ENCODE measurements at regions not wholly inside any gene's neighbourhood (a gene's known extent, or its start where the extent isn't known, plus 50 kb on each side); places are given as distances from the start of the nearest gene placed in this dataset.

DNA sequence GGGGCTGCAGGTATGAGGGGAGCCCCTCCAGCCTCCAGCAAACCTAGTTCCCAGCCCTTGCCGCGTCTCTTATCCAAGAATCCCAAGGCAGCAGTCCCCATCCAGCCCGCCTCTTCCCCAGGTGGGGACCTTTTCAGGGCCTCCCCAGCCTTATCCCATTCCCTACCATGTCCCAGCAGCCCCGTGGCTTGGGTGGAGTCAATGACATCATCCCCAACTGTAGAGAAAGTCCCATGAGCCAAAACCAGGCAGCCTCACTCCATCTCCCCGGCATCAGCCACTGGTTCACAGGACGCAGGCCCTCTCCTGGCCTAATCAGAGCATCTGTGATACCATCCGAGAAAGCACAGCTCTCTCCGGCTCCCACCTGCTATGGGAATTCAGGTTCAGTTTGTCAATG, 131.0 kb downstream of the NCOR2 start:
- peak overlapping the region in 1 of 2 donors; percentile 58 for H3K27ac Mint-ChIP-seq
- no peak for DNase-seq (ENCODE audit: low spot score in 2 of 2)
- no peak for ATAC-seq
- peaks cover 0 to 5% of the 10 kb centered on the region in 2 donors for H3K9me3 Mint-ChIP-seq
- H3K36me3 Mint-ChIP-seq: peaks cover 0 to 7% of the 10 kb centered on the region in 2 donors

DNA sequence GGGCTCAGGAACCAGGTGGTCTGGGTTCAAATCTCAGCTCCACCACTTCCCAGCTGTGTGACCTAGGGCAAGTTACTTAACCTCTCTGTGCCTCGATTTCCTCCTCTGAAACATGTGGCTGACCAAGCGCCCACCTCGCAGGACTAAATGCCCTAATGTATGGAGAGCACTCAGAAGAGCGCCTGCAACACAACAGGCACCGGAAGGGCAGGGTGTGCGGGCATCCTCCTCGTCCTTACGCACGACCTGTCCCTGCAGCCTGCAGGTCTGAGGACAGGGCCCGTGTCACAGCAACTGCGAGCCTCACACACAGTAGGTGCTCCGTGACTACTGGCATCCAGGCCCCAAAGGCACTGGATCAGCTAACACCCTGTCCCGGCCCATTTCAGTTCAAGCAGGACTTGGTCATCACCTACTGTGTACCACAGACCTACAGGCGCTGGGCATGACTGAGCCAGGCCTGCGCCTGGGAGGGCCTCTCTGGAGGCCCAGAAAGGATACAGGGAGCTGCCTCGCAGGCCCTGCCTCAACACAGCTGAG, 131.5 kb downstream of the NCOR2 start:
- ATAC-seq: peak in 1 of 2 donors; percentile 11
- peak overlapping the region; percentile 58 to 80 for H3K27ac Mint-ChIP-seq

DNA sequence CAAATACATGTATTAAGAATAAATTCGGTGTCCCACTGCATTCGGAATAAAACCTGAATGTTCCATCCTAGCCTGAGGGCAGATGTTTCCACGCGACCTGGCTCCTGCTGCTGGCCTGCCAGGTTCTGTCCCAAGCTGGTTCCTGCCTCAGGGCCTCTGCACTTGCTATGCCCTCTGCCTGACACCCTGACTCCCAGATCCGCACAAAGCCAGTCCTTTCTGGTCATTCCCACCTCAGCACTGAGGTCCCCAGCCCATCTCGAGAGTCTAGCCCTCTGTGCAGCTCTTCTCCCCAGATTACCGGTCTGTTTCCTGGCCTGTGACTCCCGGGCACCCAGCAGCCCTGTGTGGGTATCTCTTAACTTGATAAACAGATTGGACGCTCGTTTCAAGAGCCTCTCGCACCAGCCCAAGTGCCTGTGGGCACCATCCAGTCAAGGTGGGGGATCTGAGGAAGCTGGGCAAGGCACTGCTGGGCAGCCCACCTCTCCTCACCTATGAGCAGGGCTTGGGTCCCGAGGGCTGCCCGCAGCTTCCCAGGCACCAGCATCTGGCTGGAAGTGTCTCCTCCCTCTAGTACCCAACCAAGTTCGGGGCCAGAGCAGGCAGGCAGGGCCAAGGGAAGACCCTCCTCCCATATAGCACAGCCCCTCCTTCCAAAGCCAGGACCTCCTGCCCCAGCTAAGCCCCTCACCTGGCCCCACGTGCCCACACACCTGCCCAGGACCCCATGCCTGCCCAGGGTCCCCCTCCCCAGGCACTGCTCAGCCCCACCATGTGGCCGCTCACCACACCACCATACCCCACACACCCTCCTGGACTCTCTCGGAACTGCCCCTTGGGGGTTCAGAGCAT, 132.2 kb downstream of the NCOR2 start:
- peaks cover 0 to 10% of the 10 kb centered on the region in 2 donors for H3K9me3 Mint-ChIP-seq
- H3K36me3 Mint-ChIP-seq: peaks cover 6 to 17% of the 10 kb centered on the region in 2 donors
- ATAC-seq: no peak
- no peak for DNase-seq (ENCODE audit: low spot score in 2 of 2)
- peak overlapping the region; percentile 31 to 58 for H3K27ac Mint-ChIP-seq

More for the DNA sequence above, 131.5 kb downstream of the NCOR2 start:
- Mint-ChIP-seq H3K36me3 (peaks cover 2 to 12% of the 10 kb centered on the region in 2 donors), H3K9me3 (peaks cover 0 to 10% of the 10 kb centered on the region in 2 donors)
- DNase-seq (ENCODE audit: low spot score in 2 of 2): no peak

DNA sequence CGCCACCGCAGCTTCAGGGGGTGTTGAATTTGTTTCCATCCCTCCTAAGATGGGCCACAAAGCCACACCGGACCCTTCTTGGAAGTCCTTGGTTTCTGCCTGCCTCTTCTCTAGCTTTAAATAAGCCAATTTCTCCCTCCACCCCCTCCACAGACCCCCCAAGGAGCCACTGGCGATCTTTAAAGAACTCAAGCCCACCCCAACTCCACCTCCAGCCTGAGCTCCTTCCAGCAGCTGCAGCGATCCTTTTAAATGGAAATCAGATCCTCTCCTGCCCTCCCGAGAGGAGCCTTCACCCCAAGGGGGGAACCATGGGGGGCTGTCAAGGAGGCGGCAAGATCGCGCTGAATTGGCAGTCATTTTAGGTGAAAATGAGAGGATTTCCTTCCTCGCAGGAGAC, 133.1 kb downstream of the NCOR2 start:
- H3K27ac Mint-ChIP-seq: no peak overlapping the region
- DNase-seq (ENCODE audit: low spot score in 2 of 2) (no peak), ATAC-seq (no peak)
- peaks cover 0 to 10% of the 10 kb centered on the region in 2 donors for H3K9me3 Mint-ChIP-seq
- peaks cover 6 to 17% of the 10 kb centered on the region in 2 donors for H3K36me3 Mint-ChIP-seq

DNA sequence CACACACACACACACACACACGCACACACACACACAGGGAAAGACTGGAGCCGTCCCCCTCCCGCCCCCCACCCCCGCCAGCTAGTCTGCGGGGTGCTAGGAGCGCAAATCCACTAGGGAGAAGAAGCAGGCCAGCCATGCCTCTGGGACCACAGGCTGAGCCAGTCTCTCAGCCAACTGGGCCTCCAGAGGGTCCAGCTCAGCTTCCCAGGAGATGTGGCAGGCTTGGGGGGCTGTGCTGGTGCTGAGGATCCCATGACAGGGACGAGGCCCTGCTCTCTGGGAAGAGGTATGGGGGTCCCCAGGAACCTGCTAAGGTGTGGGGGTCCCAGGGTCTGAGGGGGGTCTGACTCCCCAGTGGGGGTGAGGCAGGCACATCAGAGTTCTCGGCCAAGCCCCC, 133.5 kb downstream of the NCOR2 start:
- DNase-seq (ENCODE audit: low spot score in 2 of 2) (no peak), ATAC-seq (no peak)
- H3K36me3 Mint-ChIP-seq: peaks cover 6 to 17% of the 10 kb centered on the region in 2 donors
- peaks cover 0 to 10% of the 10 kb centered on the region in 2 donors for H3K9me3 Mint-ChIP-seq
- no peak overlapping the region for H3K27ac Mint-ChIP-seq

DNA sequence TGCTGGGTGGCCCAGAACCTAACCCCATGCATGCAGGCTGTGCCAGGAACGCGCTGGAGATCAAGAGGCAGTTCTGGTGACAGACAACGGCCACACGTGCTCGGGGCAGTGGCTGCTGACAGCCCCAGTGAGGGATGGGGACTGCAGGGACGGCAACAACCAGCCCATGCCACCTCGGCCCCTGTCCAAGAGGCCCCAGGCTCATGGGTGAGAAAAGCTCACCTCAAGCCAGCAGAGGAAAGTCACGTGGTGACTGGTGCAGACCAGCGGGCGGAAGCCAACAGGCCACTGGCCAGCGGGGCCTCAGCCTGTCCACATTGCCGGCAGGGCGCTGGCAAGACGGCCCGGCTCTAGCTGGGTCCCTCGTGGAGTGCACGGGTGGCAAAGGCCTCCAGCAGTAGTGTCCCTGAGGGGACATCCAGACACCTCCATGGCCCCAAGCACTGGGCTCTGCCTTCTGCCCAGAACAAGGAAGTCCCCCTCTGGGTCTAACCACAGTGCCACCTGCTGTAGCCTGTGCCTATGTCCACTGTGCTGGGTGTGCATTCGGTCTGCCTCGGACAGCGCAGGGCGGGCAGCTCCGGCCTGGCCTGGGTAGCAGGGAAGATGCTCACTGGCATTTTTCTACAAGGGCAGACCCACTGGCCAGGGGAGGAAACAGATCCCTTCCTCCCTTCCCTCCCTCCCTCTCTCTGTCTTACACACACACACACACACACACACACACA, 134.1 kb downstream of the NCOR2 start:
- ATAC-seq (peak; percentile 16 to 24), DNase-seq (ENCODE audit: low spot score in 2 of 2) (no peak)
- peaks cover 6 to 17% of the 10 kb centered on the region in 2 donors for H3K36me3 Mint-ChIP-seq
- H3K9me3 Mint-ChIP-seq: peaks cover 0 to 10% of the 10 kb centered on the region in 2 donors
- no peak overlapping the region for H3K27ac Mint-ChIP-seq

DNA sequence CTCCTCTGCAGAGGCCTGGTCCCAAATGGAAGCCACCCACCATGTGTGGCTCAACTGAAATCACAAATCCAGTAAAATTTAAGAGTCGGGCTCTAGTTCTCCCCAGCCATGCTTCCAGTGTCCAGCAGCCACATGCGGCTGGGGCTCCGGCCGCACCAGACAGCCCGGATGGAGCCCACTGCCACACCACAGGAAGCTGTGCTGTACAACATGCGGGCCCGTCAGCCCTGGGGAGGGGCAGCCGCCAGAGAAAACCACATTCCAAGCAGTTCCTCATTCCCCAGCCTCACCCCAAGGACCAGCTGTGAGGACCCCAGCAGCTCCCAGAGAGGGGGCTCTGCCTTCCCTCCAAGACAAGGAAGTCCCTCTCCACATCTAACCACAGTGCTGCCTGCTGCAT, 135.0 kb downstream of the NCOR2 start:
- ATAC-seq: no peak
- DNase-seq (ENCODE audit: low spot score in 2 of 2): no peak
- peaks cover 6 to 17% of the 10 kb centered on the region in 2 donors for H3K36me3 Mint-ChIP-seq
- peak overlapping the region; percentile 4 to 25 for H3K27ac Mint-ChIP-seq
- H3K9me3 Mint-ChIP-seq: peaks cover 0 to 10% of the 10 kb centered on the region in 2 donors

DNA sequence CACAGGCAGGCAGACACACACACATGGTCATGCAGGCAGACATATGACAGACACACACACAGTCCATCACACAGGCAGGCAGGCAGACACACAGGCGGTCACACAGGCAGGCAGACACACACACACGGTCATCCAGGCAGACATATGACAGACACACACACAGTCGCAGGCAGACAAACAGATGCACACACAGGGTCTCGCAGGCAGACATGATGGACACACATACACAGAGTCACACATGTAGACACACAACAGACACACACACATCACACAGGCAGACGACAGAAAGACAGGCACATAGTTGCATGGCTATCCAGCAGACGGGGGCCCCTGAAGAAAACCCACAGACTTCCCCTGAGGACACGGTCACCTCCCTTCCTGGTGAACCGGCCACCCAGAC, 135.4 kb downstream of the NCOR2 start:
- DNase-seq (ENCODE audit: low spot score in 2 of 2): no peak
- H3K36me3 Mint-ChIP-seq: peaks cover 6 to 17% of the 10 kb centered on the region in 2 donors
- peak overlapping the region; percentile 4 to 8 for H3K27ac Mint-ChIP-seq
- H3K9me3 Mint-ChIP-seq: peaks cover 0 to 10% of the 10 kb centered on the region in 2 donors
- no peak for ATAC-seq

DNA sequence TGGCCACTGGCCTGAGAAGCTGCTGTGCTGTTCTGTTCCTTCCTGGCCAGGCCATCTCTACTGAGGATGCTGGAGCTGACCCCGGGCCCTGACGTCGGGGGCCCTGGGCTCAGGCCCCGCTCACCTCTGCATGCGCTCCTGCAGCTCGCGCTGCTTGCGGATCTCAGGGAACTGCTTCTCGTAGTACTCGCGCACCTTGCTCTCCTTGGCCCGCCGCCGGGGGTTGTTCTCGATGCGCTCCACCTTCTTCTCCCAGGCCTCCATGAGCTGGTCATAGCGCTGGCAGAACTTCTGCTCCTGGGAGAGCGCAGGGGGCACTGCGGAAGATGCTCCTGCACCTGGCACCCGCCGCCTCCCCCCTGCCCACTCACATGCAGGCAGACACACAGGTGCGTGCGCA, 135.6 kb downstream of the RFLNA start:
- H3K27ac Mint-ChIP-seq: no peak overlapping the region
- H3K36me3 Mint-ChIP-seq: peaks cover 6 to 17% of the 10 kb centered on the region in 2 donors
- DNase-seq (ENCODE audit: low spot score in 2 of 2) (no peak), ATAC-seq (no peak)
- peaks cover 0 to 10% of the 10 kb centered on the region in 2 donors for H3K9me3 Mint-ChIP-seq

DNA sequence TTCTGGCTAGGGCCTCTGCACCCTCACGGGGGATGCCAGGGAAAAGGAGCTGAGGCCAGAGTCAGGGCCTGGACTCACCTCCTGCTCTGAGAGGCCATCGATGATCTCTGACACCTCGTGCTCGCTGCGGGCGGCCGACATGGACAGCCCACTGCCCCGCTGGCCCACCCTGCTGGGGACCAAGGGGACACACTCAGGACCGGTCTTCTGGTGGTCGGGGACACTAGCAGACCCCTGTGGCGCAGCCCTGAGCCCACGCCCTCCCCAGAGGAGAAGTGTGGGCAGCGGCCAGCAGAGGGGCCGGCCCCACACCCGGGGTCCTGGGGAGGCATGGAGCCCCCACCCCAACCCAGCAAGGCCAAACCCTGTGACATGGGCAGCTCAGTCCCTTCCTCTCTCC, 134.6 kb downstream of the RFLNA start:
- H3K36me3 Mint-ChIP-seq: peaks cover 6 to 17% of the 10 kb centered on the region in 2 donors
- ATAC-seq (no peak), DNase-seq (ENCODE audit: low spot score in 2 of 2) (no peak)
- no peak overlapping the region for H3K27ac Mint-ChIP-seq
- peaks cover 0 to 10% of the 10 kb centered on the region in 2 donors for H3K9me3 Mint-ChIP-seq

DNA sequence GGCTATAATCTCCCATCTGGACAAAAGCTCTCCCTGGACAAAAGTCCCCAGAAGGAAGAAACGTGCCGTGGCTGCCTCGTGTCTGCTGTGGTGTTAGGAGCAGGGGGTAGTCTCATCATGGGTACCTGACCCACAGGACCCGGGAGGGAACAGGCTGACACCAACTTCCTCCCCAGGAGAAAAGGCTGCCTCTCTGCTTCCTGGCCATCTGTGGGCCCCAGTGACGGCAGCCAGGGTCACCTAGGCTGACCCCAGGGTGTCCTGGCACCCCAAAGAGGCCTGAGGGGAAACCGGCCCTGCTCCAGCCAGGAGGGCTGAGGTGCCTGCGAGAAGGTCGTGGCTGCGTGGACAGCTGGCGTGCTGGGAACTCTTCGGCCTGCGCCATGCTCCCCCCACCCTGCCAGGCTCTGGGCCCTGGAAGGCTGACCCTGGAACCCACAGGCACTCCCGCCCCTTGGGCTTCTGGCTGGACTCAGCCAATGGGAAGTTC, 133.9 kb downstream of the RFLNA start:
- no peak for ATAC-seq
- Mint-ChIP-seq H3K36me3 (peaks cover 6 to 17% of the 10 kb centered on the region in 2 donors), H3K27ac (no peak overlapping the region), H3K9me3 (peaks cover 0 to 10% of the 10 kb centered on the region in 2 donors)
- DNase-seq (ENCODE audit: low spot score in 2 of 2): no peak

DNA sequence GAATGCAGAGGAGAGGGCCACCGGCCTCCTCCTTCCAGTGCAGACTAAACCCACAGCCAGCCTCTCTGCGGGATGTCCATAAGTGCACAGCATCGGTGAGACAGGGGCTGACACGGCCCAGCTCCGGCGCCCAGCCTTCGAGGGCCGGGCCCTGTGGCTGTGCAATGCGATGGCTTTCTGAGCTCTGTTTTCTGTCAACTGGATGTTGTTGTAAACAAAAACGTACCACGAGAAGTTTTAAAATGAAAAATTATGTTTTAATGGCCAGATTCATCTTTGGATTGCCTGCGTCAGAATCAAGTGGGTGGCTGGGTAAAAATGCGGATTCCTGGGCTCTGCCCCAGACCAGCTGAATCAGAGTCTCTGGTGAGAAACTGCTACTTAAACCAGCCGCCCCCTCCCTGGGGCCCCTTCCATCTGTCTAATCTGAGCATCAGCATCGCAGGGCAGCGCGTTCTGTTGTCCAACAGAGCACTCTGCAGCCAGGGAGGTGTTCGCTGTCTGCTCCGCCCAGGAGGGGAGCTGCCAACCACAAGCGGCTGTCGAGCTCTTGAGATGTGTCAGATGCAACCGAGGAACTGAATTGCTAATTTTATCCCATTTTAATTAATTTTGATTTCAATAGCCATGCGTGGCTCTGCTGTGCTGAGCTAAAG, 133.4 kb downstream of the RFLNA start:
- ATAC-seq (no peak), DNase-seq (ENCODE audit: low spot score in 2 of 2) (no peak)
- Mint-ChIP-seq H3K27ac (peak overlapping the region in 1 of 2 donors; percentile 22), H3K9me3 (peaks cover 0 to 10% of the 10 kb centered on the region in 2 donors), H3K36me3 (peaks cover 6 to 17% of the 10 kb centered on the region in 2 donors)

DNA sequence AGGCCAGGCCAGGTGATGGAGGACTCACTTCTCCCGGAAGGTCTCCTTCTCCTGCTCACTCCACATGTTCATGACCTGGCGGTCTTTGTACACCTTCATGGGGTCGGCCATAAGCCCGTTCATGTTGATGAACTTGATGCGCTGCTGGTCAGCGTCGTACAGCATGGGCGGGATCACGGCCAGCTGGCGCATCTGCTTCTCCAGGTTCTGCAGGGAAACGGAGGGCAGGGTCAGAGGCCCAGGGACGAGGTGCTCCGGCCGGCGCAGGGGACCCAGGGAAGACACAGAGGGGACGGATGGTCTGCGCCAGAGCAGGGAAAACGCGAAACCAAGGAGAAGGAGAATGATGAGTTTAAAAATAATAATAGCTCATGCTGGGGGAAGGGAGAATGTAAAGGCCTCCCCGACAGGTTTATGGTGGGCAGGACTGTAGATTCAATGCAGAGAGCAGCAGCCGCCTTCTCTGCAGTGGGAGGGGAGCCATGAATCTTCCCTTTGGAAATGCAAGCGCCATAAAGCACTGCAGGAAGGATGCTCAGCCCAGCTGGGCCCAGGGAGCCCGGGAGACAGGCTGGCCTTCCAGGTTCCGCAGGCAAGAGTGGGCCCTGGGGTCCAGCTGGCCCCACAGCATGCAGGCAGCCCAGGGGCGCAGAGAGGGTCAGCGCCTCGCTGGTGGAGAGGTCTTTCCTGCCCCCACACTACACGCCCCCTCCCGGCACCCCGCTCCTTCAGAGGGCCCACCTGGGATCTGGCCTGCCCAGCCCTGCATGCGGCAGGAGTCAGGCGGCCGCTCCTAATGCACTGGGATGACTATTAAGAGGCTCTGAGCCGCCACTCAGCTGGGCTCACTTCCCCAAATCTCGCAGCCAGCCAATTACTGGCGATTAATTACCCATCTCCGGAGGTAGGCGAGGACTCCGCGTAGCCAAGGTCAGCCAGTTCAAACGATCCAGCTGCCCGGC, 132.0 kb downstream of the RFLNA start:
- DNase-seq (ENCODE audit: low spot score in 2 of 2): no peak
- no peak for ATAC-seq
- H3K27ac Mint-ChIP-seq: no peak overlapping the region
- peaks cover 0 to 10% of the 10 kb centered on the region in 2 donors for H3K9me3 Mint-ChIP-seq
- peaks cover 6 to 15% of the 10 kb centered on the region in 2 donors for H3K36me3 Mint-ChIP-seq

DNA sequence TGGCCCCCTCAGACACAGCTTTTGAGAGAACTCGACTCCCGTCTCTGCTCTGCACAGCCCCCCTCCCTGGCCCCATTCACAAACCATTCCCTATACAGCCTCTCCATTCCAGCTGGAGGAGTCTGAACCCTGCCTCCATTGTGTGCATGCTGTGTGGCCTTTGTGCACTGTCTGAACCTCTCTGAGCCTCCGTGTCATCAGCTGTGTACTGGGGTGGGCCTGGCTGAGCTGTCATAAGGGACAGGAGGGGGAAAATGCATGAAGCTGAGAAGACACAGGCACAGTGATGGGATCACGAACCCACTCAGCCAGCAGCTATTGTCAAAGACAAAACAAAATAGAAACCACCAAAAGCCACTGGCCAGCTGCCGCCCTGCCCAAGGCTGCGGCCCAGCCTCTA, 130.8 kb downstream of the RFLNA start:
- no peak for ATAC-seq
- peaks cover 2 to 8% of the 10 kb centered on the region in 2 donors for H3K36me3 Mint-ChIP-seq

DNA sequence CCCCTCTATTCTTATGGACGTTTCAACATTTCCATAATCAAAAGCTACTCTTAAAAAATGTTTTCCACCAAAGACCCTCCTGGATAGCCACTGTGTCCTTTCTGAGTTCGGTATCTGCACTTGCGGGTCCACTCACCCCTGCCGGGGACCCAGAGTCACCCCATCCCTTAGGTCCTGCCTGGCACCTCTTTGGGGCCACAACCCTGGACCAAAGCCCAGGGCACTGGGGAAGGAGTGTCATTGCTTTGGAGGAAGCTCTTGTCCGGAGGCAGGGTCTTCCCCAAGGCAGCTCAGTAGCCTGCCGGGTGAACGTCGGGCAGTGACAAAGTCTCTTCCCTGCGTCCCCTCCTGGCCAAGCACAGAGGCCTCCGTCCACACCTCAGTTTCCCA, 129.6 kb downstream of the RFLNA start:
- DNase-seq (ENCODE audit: low spot score in 2 of 2) (no peak), ATAC-seq (no peak)
- H3K36me3 Mint-ChIP-seq: peaks cover 0 to 5% of the 10 kb centered on the region in 2 donors
- H3K27ac Mint-ChIP-seq: peak overlapping the region in 1 of 2 donors; percentile 37
- no peaks in the 10 kb centered on the region for H3K9me3 Mint-ChIP-seq

More for the DNA sequence above, 130.8 kb downstream of the RFLNA start:
- no peak for DNase-seq (ENCODE audit: low spot score in 2 of 2)
- Mint-ChIP-seq H3K9me3 (no peaks in the 10 kb centered on the region), H3K27ac (no peak overlapping the region)
